ENCODE measurements at regions not wholly inside any gene's neighbourhood (a gene's known extent, or its start where the extent isn't known, plus 50 kb on each side); places are given as distances from the start of the nearest gene placed in this dataset.

- TF ChIP-seq CTCF (IDR thresholded peaks at IDR 0.05) (no peak), SIN3A (IDR thresholded peaks at IDR 0.05; ENCODE audit: borderline replicate concordance, low read depth, low read length) (no peak), MEF2A (IDR thresholded peaks at IDR 0.05; ENCODE audit: borderline replicate concordance, low read depth) (no peak), TEAD4 (IDR thresholded peaks at IDR 0.05; ENCODE audit: borderline replicate concordance, insufficient read depth) (no peak), FOXM1 (IDR thresholded peaks at IDR 0.05; ENCODE audit: low read depth) (no peak), EZH2phosphoT487 (IDR thresholded peaks at IDR 0.05; ENCODE audit: borderline replicate concordance, low read depth) (no peak), FOXJ3 (CRISPR knock-in tag; IDR thresholded peaks at IDR 0.05) (no peak), RAD21 (IDR thresholded peaks at IDR 0.05; ENCODE audit: low read length) (no peak), REST (IDR thresholded peaks at IDR 0.05; ENCODE audit: low read depth, low read length) (no peak), GABPA (IDR thresholded peaks at IDR 0.05; ENCODE audit: low read depth) (no peak), NRF1 (IDR thresholded peaks at IDR 0.05; ENCODE audit: low read depth, low read length) (no peak), RFX5 (IDR thresholded peaks at IDR 0.05; ENCODE audit: low read length) (no peak), USF1 (IDR thresholded peaks at IDR 0.05; ENCODE audit: borderline replicate concordance, low read depth) (no peak), RCOR1 (IDR thresholded peaks at IDR 0.05; ENCODE audit: low read length) (no peak)
Observed at GRCh38 chr13:70908795-70909194, 800.5 kb upstream of the KLHL1 start.
